H9 (cell line): ENCODE measurements at regions not wholly inside any gene's neighbourhood (a gene's known extent, or its start where the extent isn't known, plus 50 kb on each side); places are given as distances from the start of the nearest gene placed in this dataset.

Source experiments
- DNase-seq: peaks from one replicate; pipeline ENCODE4 v3.0.0-alpha.2; 2017
- H2AFZ ChIP-seq: one replicate; pipeline ENCODE4 v1.6.1; 2013; ENCODE audit warnings: mild to moderate bottlenecking, low read length, control low read depth, moderate library complexity
- H2AK5ac ChIP-seq: 2 replicates; pipeline ENCODE4 v1.6.1; 2013; ENCODE audit warnings: low read length, control low read depth, mixed read lengths; ENCODE audit not compliant: insufficient read length
- H2BK120ac ChIP-seq: one replicate; pipeline ENCODE4 v1.6.1; 2013; ENCODE audit warnings: low read depth, mild to moderate bottlenecking, low read length, control low read depth, inconsistent platforms; ENCODE audit not compliant: poor library complexity, severe bottlenecking
- H2BK12ac ChIP-seq: 2 replicates; pipeline ENCODE4 v1.6.1; 2013; ENCODE audit warnings: low read length, control low read depth, mixed read lengths, low read depth; ENCODE audit not compliant: insufficient read length
- H2BK15ac ChIP-seq: 2 replicates; pipeline ENCODE4 v1.6.1; 2013; ENCODE audit warnings: low read depth, low read length, control low read depth
- H2BK20ac ChIP-seq: one replicate; pipeline ENCODE4 v1.6.1; 2013; ENCODE audit warnings: low read depth, mild to moderate bottlenecking, low read length, control low read depth, inconsistent platforms; ENCODE audit not compliant: poor library complexity, severe bottlenecking
- H2BK5ac ChIP-seq: 2 replicates; pipeline ENCODE4 v1.6.1; 2013; ENCODE audit warnings: low read length, control low read depth, mixed read lengths; ENCODE audit not compliant: insufficient read length
- H3K14ac ChIP-seq: 2 replicates; pipeline ENCODE4 v1.6.1; 2013; ENCODE audit warnings: low read length, control low read depth; ENCODE audit not compliant: insufficient read depth
- H3K18ac ChIP-seq: 2 replicates; pipeline ENCODE4 v1.6.1; 2013; ENCODE audit warnings: low read depth, mild to moderate bottlenecking, mixed read lengths, low read length, control low read depth; ENCODE audit not compliant: insufficient read length
- H3K23ac ChIP-seq: 2 replicates; pipeline ENCODE4 v1.6.1; 2013; ENCODE audit warnings: low read length, control low read depth, mixed read lengths, low read depth; ENCODE audit not compliant: insufficient read length
- H3K23me2 ChIP-seq: 2 replicates; pipeline ENCODE4 v1.6.1; 2013; ENCODE audit warnings: low read depth, mild to moderate bottlenecking, mixed read lengths, low read length, control low read depth; ENCODE audit not compliant: insufficient read length, poor library complexity, severe bottlenecking
- H3K27ac ChIP-seq: 2 replicates; pipeline ENCODE4 v1.5.1; 2013; ENCODE audit warnings: low read length, control low read depth, mixed read lengths, low read depth; ENCODE audit not compliant: insufficient read length
- H3K27me3 ChIP-seq: 2 replicates; pipeline ENCODE4 v1.6.1; 2013; ENCODE audit warnings: low read length, control low read depth, inconsistent platforms; ENCODE audit not compliant: insufficient read depth
- H3K4ac ChIP-seq: 2 replicates; pipeline ENCODE4 v1.6.1; 2013; ENCODE audit warnings: low read depth, mild to moderate bottlenecking, control low read depth, inconsistent platforms, low read length, moderate library complexity
- H3K4me1 ChIP-seq: 2 replicates; pipeline ENCODE4 v1.6.1; 2013; ENCODE audit warnings: low read length, control low read depth, inconsistent platforms; ENCODE audit not compliant: insufficient read depth
- H3K4me2 ChIP-seq: 2 replicates; pipeline ENCODE4 v1.6.1; 2013; ENCODE audit warnings: low read length, control low read depth, mixed read lengths; ENCODE audit not compliant: insufficient read length, insufficient read depth
- H3K56ac ChIP-seq: 2 replicates; pipeline ENCODE4 v1.6.1; 2013; ENCODE audit warnings: low read depth, mild to moderate bottlenecking, mixed read lengths, low read length, control low read depth; ENCODE audit not compliant: insufficient read length
- H3K79me1 ChIP-seq: 2 replicates; pipeline ENCODE4 v1.6.1; 2013; ENCODE audit warnings: low read depth, mild to moderate bottlenecking, moderate library complexity, low read length, control low read depth, inconsistent platforms; ENCODE audit not compliant: insufficient read depth, poor library complexity, severe bottlenecking
- H3K79me2 ChIP-seq: 2 replicates; pipeline ENCODE4 v1.6.1; 2013; ENCODE audit warnings: low read length, control low read depth, inconsistent platforms; ENCODE audit not compliant: insufficient read depth
- H3K9ac ChIP-seq: 2 replicates; pipeline ENCODE4 v1.6.1; 2013; ENCODE audit warnings: low read length, control low read depth, mixed read lengths; ENCODE audit not compliant: insufficient read length; ENCODE audit errors: extremely low read depth
- H3K9me3 ChIP-seq: one replicate; pipeline ENCODE4 v1.6.1; 2013; ENCODE audit warnings: low read depth, low read length, inconsistent platforms; ENCODE audit not compliant: control insufficient read depth
- H3T11ph ChIP-seq: one replicate; pipeline ENCODE4 v1.6.1; 2013; ENCODE audit warnings: mild to moderate bottlenecking, low read length, control low read depth, inconsistent platforms
- H4K20me1 ChIP-seq: one replicate; pipeline ENCODE4 v1.6.1; 2013; ENCODE audit not compliant: control insufficient read depth, insufficient read length, insufficient read depth
- H4K5ac ChIP-seq: 2 replicates; pipeline ENCODE4 v1.6.1; 2013; ENCODE audit warnings: low read depth, mild to moderate bottlenecking, mixed read lengths, low read length, control low read depth; ENCODE audit not compliant: insufficient read length
- H4K8ac ChIP-seq: replicated peaks from 2 replicates; pipeline ENCODE4 v1.6.1; 2013; ENCODE audit warnings: low read length, control low read depth, mixed read lengths, low read depth; ENCODE audit not compliant: insufficient read length
- H4K91ac ChIP-seq: 2 replicates; pipeline ENCODE4 v1.6.1; 2013; ENCODE audit warnings: low read depth, mild to moderate bottlenecking, moderate library complexity, mixed read lengths, low read length, control low read depth; ENCODE audit not compliant: insufficient read length
- H3K27ac Mint-ChIP-seq, 3 experiments: 2 replicates in 2 of 3; 3 replicates in 1 of 3; pipeline ENCODE4 v1.8.0; 2020 to 2021; ENCODE audit warnings: mixed read lengths in 3 of 3, mild to moderate bottlenecking in 1 of 3, moderate library complexity in 1 of 3
- H3K27me3 Mint-ChIP-seq: 2 replicates; pipeline ENCODE4 v1.8.0; 2021; ENCODE audit warnings: low read depth, mild to moderate bottlenecking, moderate library complexity, mixed read lengths
- H3K36me3 Mint-ChIP-seq, 3 experiments: 2 replicates in 2 of 3; 3 replicates in 1 of 3; pipeline ENCODE4 v1.8.0; 2020 to 2021; ENCODE audit warnings: low read depth in 3 of 3, mixed read lengths in 3 of 3; ENCODE audit not compliant: insufficient read depth in 1 of 3
- H3K4me1 Mint-ChIP-seq, 2 experiments: 2 replicates each; pipeline ENCODE4 v1.8.0; 2020; ENCODE audit warnings: mixed read lengths in 2 of 2
- H3K4me3 Mint-ChIP-seq, 2 experiments: 2 replicates in 1 of 2; 3 replicates in 1 of 2; pipeline ENCODE4 v1.8.0; 2020 to 2021; ENCODE audit warnings: mild to moderate bottlenecking in 2 of 2, mixed read lengths in 2 of 2, moderate library complexity in 1 of 2
- H3K9me3 Mint-ChIP-seq, 2 experiments: 2 replicates in 1 of 2; 3 replicates in 1 of 2; pipeline ENCODE4 v1.8.0; 2020; ENCODE audit warnings: mild to moderate bottlenecking in 2 of 2, mixed read lengths in 2 of 2, moderate library complexity in 1 of 2
- CTCF ChIP-seq: fragments of 200-600 bp; sonication (generic); conservative IDR thresholded peaks from 3 replicates; pipeline ENCODE4 v1.8.0; 2021; ENCODE audit warnings: antibody characterized with exemption, mild to moderate bottlenecking
- WGBS: extraction: QIAGEN DNeasy Blood & Tissue Kit; methylation state at CpG from one replicate; pipeline ENCODE4 v1.1.7; 2013; ENCODE audit warnings: missing lambda C conversion rate, low lambda C conversion rate, mixed read lengths; ENCODE audit not compliant: insufficient read length; ENCODE audit errors: extremely low coverage; 5-methylcytosine and 5-hydroxymethylcytosine counted together

GRCh38 chr10:26357203-26357602 lies 80.9 kb upstream of the APBB1IP start:
- no peaks in the 10 kb centered on the region for H3K9me3 ChIP-seq
- no peak for TF ChIP-seq CTCF
- H3T11ph ChIP-seq, result no peak overlapping the region
- no peak overlapping the region for H2BK20ac ChIP-seq
- no peak overlapping the region for H4K91ac ChIP-seq
- no peak overlapping the region for H2BK5ac ChIP-seq
- no peak overlapping the region for H2AFZ ChIP-seq
- no peak overlapping the region for H3K23ac ChIP-seq
- no peaks in the 10 kb centered on the region for H3K23me2 ChIP-seq
- Mint-ChIP-seq H3K36me3 (no peaks in the 10 kb centered on the region), H3K27me3 (peaks cover 12% of the 10 kb centered on the region), H3K27ac (no peak overlapping the region), H3K9me3 (no peaks in the 10 kb centered on the region), H3K4me3 (no peak overlapping the region), H3K4me1 (peaks cover 13% of the 10 kb centered on the region in 2 experiments)
- H3K18ac ChIP-seq, result no peak overlapping the region
- no peak overlapping the region for H4K8ac ChIP-seq
- no peak overlapping the region for H3K4ac ChIP-seq
- no peak overlapping the region for H3K4me2 ChIP-seq
- no peak overlapping the region for H2BK15ac ChIP-seq
- H4K5ac ChIP-seq, result no peak overlapping the region
- H3K79me2 ChIP-seq, result no peaks in the 10 kb centered on the region
- H2BK12ac ChIP-seq, result no peak overlapping the region
- no peak overlapping the region for H2AK5ac ChIP-seq
- no peak overlapping the region for H3K56ac ChIP-seq
- DNase-seq, result no peak
- H3K14ac ChIP-seq, result no peak overlapping the region
- H4K20me1 ChIP-seq, result no peaks in the 10 kb centered on the region
- no peak overlapping the region for H3K27ac ChIP-seq
- H2BK120ac ChIP-seq, result no peak overlapping the region
- no peaks in the 10 kb centered on the region for H3K27me3 ChIP-seq
- no CpG with 5 or more reads among the region's 1 CpG for WGBS
- no peak overlapping the region for H3K9ac ChIP-seq
- H3K79me1 ChIP-seq, result no peaks in the 10 kb centered on the region
- no peaks in the 10 kb centered on the region for H3K4me1 ChIP-seq
